Activated CD8-positive, alpha-beta T cell treated with anti-CD3 and anti-CD28 coated beads for 36 hours (primary cell): ENCODE measurements at regions not wholly inside any gene's neighbourhood (a gene's known extent, or its start where the extent isn't known, plus 50 kb on each side); places are given as distances from the start of the nearest gene placed in this dataset.
"Not testable (repeated sequence)": the region's sequence is repeated elsewhere in the genome, so short reads cannot be mapped to it uniquely, and the experiment has no call there.

ENCODE experiments used
- ATAC-seq: fragments of 200-7000 bp; cut with Tn5 transposase; one replicate; pipeline ENCODE4 v1.10.0; 2021; ENCODE audit warnings: mild to moderate bottlenecking, moderate library complexity
- CTCF ChIA-PET: fragments of 350-600 bp; sonication (Branson Sonifier 250); formaldehyde crosslinking; loops from one replicate; lab custom pipeline; 2021; ENCODE audit warnings: antibody characterized with exemption; lab: Charles Lee
- POLR2A ChIA-PET: fragments of 350-600 bp; sonication (Branson Sonifier 250); formaldehyde crosslinking; loops from one replicate; lab custom pipeline; 2021; ENCODE audit warnings: antibody characterized with exemption; lab: Charles Lee
- DNase-seq: peaks from one replicate; pipeline ENCODE4 v3.0.0-alpha.2; 2020
- H3K27ac Mint-ChIP-seq: one replicate; pipeline ENCODE4 v1.8.0; 2021; ENCODE audit warnings: mild to moderate bottlenecking, mixed read lengths
- H3K27me3 Mint-ChIP-seq: one replicate; pipeline ENCODE4 v1.8.0; 2021; ENCODE audit warnings: mixed read lengths
- H3K36me3 Mint-ChIP-seq: one replicate; pipeline ENCODE4 v1.8.0; 2021; ENCODE audit warnings: low read depth, mixed read lengths
- H3K4me1 Mint-ChIP-seq: one replicate; pipeline ENCODE4 v1.8.0; 2021; ENCODE audit warnings: low read depth, mixed read lengths
- H3K4me3 Mint-ChIP-seq: one replicate; pipeline ENCODE4 v1.8.0; 2021; ENCODE audit warnings: mild to moderate bottlenecking, moderate library complexity, mixed read lengths
- H3K9me3 Mint-ChIP-seq: one replicate; pipeline ENCODE4 v1.8.0; 2021; ENCODE audit warnings: mixed read lengths
- intact Hi-C: fragments of 100-400 bp; cut with micrococcal nuclease; formaldehyde crosslinking; loops from one replicate; pipeline ENCODE4 v1.10.0; 2022
- TF ChIP-seq, protein P1 (sequence below): fragments of 200-600 bp; IDR thresholded peaks from one replicate; pipeline ENCODE4 v1.8.0; 2022; ENCODE audit warnings: antibody characterized with exemption, mild to moderate bottlenecking

DNA sequence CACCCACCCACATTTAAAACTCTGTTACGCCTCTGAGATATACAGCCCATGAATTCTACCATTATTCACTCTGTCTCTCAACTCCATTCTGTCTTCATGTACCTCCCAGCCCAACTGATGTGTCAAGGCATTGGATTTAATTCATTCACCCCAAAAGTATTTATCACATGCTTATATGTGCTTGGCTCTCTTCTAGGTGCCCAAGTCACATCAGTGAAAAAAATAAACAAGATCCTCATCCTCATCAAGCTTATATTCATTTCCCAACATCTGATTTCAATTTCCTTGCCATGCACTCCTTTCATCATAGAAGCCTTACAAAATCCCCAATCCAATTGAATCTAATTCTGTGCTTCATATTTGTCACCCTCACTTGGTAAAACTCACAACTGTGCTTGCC lies 967.6 kb downstream of the LTN1 start:
- no peak for ATAC-seq
- H3K4me1 Mint-ChIP-seq: no peaks in the 10 kb centered on the region
- intact Hi-C loops: no loop called here
- no peak for DNase-seq
- H3K27ac Mint-ChIP-seq: no peak overlapping the region
- H3K36me3 Mint-ChIP-seq: no peaks in the 10 kb centered on the region
- TF ChIP-seq, protein P1, sequence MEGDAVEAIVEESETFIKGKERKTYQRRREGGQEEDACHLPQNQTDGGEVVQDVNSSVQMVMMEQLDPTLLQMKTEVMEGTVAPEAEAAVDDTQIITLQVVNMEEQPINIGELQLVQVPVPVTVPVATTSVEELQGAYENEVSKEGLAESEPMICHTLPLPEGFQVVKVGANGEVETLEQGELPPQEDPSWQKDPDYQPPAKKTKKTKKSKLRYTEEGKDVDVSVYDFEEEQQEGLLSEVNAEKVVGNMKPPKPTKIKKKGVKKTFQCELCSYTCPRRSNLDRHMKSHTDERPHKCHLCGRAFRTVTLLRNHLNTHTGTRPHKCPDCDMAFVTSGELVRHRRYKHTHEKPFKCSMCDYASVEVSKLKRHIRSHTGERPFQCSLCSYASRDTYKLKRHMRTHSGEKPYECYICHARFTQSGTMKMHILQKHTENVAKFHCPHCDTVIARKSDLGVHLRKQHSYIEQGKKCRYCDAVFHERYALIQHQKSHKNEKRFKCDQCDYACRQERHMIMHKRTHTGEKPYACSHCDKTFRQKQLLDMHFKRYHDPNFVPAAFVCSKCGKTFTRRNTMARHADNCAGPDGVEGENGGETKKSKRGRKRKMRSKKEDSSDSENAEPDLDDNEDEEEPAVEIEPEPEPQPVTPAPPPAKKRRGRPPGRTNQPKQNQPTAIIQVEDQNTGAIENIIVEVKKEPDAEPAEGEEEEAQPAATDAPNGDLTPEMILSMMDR: no peak
- POLR2A ChIA-PET: no interaction called here
- no peaks in the 10 kb centered on the region for H3K27me3 Mint-ChIP-seq
- CTCF ChIA-PET: no interaction called here
- H3K4me3 Mint-ChIP-seq: no peak overlapping the region
- H3K9me3 Mint-ChIP-seq: no peaks in the 10 kb centered on the region

DNA sequence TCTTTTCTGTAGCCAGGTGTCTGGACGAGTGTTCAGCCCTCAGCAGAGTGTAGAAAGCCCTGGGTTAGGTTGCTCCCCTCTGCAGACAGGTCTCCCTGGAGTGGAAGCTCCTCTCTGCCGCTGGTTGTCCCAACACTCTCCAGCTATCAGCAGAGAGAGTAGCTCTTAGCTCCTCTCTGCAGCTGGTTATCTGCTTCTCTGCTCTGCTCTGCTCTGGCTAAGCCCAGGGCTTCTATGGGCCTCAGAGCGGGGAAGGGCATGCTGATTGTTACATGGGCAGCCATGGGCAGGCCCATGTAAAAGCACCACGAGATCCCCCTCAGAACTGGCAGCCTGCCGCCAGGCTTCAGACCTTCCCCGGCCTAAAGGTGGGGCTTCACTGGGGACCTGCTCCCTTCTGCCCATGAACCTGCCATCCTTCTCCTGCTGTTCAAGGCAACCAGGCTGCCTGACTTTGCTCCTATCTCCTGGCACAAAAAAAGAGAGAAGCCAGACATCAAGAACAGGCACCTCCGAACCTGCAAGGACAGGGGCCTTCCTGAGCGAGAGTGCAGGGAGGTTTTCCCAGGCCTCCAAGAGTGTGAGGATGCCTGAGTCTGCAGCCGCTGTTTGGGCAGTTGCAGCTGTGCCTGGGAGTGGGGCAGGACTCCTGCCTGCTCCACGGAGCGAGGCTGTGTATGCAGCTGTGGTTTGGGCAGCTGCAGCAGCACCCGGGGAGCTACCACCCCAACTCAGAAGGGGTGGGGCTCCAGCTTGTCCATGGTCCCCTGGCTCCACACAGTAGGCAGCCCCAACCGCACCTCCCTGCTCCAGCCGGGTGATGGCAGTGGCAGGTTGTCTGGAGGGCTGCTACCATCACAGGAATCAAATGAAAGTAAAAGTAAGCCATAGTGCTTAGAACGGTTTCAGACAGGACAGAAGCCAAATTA lies 973.7 kb downstream of the LTN1 start:
- intact Hi-C loops: no loop called here
- ATAC-seq (no peak), DNase-seq (no peak)
- no peak overlapping the region for H3K27ac Mint-ChIP-seq
- H3K4me3 Mint-ChIP-seq: no peak overlapping the region
- no peaks in the 10 kb centered on the region for H3K27me3 Mint-ChIP-seq
- ChIA-PET CTCF (no interaction called here), POLR2A (no interaction called here)
- TF ChIP-seq, protein P1: no peak
- H3K36me3 Mint-ChIP-seq: no peaks in the 10 kb centered on the region
- no peaks in the 10 kb centered on the region for H3K9me3 Mint-ChIP-seq
- no peaks in the 10 kb centered on the region for H3K4me1 Mint-ChIP-seq

DNA sequence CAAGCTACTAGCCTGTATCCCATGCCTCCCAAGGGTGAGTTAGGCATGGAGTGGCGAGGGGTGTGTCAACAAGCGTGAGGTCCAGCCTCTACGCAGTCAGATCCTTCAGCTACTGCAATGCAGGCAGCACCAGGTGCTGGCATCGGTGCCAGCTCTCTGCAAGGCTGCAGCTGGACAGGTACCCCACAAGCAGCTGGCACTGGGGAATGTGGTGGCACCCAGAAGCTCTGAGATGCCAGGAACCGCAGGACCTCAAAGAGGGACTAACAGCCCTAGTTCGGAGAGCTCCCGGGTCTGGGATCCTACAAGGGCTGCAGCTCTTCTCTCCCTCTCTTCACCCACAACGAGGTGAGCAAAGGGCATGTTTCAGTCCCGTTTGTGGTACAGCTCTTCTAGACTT lies 974.5 kb downstream of the LTN1 start:
- DNase-seq (no peak), ATAC-seq (no peak)
- Mint-ChIP-seq H3K27me3 (no peaks in the 10 kb centered on the region), H3K4me3 (no peak overlapping the region), H3K27ac (no peak overlapping the region), H3K9me3 (no peaks in the 10 kb centered on the region), H3K36me3 (no peaks in the 10 kb centered on the region), H3K4me1 (no peaks in the 10 kb centered on the region)
- intact Hi-C loops: no loop called here
- ChIA-PET CTCF (no interaction called here), POLR2A (no interaction called here)
- TF ChIP-seq, protein P1: no peak

DNA sequence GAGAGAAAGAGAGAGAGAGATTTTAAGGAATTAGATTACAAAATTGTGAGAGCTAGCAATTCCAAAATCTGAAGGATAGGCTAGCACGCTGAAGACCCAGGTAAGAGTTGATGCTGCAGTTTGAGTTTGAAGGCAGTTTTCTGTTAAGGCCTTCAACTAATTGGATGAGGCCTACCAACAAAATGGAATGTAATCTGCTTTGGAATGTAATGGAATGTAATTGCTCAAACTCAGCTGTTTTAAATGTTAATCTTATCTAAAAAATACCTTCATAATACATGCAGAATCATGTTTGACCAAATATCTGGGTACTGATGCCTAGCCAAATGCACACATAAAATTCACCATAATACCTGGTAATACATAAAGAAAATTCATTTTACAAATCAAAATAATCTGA lies 976.1 kb downstream of the LTN1 start:
- Mint-ChIP-seq H3K4me1 (no peaks in the 10 kb centered on the region), H3K27ac (no peak overlapping the region)
- ATAC-seq: no peak

DNA sequence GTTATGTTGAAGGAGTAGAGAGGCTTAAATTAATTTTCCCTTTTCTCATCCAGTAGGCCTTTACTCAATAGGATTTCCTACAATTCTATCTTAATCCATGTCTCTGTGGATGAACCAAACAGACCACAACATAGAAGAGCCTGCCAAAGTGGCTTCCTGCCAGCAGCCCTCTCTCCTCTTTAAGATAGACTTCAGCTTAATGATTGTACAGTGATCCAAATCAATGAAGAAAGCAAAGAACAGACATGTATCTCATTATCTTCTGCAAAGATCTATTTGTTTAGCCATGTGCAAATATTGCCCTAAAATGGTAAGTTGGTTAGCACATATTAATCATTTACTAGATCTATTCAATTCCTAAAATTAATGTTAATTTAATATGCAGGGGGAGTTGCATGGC lies 979.6 kb downstream of the LTN1 start:
- H3K4me1 Mint-ChIP-seq, DNase-seq, intact Hi-C loops, H3K36me3 Mint-ChIP-seq, POLR2A ChIA-PET, ATAC-seq, H3K27me3 Mint-ChIP-seq, H3K4me3 Mint-ChIP-seq, H3K27ac Mint-ChIP-seq, H3K9me3 Mint-ChIP-seq, CTCF ChIA-PET: not testable (repeated sequence)

More for the DNA sequence above, 976.1 kb downstream of the LTN1 start:
- TF ChIP-seq, protein P1: no peak
- CTCF ChIA-PET: no interaction called here
- Mint-ChIP-seq H3K36me3 (no peaks in the 10 kb centered on the region), H3K4me3 (no peak overlapping the region), H3K9me3 (no peaks in the 10 kb centered on the region), H3K27me3 (no peaks in the 10 kb centered on the region)
- POLR2A ChIA-PET: no interaction called here
- intact Hi-C loops: no loop called here
- DNase-seq: no peak

DNA sequence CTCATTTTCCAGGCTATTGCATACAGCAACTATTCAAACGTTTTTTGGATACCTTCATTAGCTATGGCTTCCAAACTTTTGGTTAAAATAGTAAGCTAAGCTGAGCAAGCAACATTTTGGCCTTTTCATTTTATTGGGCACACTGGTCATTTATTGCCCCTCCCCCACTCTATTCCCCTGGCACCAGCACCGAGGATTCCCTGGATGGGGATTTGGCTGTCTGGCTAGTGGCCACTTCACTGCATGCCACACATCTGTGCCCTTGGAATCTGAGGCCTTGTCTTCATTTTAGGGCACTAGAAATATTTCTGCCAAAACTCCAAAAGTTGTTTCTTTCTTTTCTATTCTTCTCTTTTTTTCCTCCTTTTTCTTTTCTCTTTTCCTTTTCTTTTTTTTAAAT lies 980.7 kb downstream of the LTN1 start:
- intact Hi-C loops, POLR2A ChIA-PET, H3K4me1 Mint-ChIP-seq, H3K4me3 Mint-ChIP-seq, H3K27me3 Mint-ChIP-seq, H3K36me3 Mint-ChIP-seq, H3K27ac Mint-ChIP-seq, ATAC-seq, H3K9me3 Mint-ChIP-seq, CTCF ChIA-PET, DNase-seq: not testable (repeated sequence)

DNA sequence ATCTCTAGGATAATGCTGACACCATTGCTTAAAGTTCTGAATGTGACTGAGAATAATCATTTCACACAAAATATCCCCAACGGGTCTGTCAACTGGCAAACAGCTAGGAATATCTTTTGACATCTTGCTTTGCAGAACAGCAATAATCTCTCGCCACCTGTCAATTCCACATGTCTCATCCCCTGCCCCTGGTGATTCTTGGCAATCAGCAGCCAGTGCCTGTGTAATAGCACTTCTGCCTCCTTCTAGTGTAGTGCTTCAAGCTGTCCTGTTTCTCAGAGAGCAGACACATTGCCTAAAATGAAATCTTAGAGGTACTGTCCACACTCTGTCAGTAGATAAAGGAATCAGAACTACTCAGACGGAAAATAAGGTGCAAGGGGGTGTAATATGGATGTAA lies 984.4 kb downstream of the LTN1 start:
- H3K27ac Mint-ChIP-seq, CTCF ChIA-PET, intact Hi-C loops, H3K36me3 Mint-ChIP-seq, H3K4me1 Mint-ChIP-seq, ATAC-seq, DNase-seq, H3K9me3 Mint-ChIP-seq, H3K27me3 Mint-ChIP-seq, POLR2A ChIA-PET, H3K4me3 Mint-ChIP-seq: not testable (repeated sequence)

DNA sequence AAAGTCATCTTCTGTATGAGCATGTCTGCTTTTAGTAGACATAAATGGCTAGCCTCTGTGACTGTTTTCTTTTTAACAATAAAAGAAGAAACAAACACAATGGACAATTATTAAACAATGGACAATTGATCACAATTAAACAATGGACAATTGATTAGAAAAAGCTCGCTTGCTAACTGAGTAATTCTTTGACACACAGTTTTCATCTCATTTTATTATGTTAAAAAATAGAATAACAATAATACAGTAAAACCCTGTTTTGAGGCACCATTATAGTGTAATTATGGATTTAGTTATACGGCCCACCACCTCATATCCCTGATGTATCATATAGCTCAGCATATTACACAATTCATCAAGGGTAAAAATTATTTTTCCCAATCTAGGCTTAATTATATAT lies 989.0 kb downstream of the LTN1 start:
- intact Hi-C loops: not testable (repeated sequence)

More for the DNA sequence above, 989.0 kb downstream of the LTN1 start:
- H3K27ac Mint-ChIP-seq, POLR2A ChIA-PET, H3K9me3 Mint-ChIP-seq, H3K4me1 Mint-ChIP-seq, H3K36me3 Mint-ChIP-seq, ATAC-seq, DNase-seq, H3K4me3 Mint-ChIP-seq, CTCF ChIA-PET, H3K27me3 Mint-ChIP-seq: not testable (repeated sequence)
